ENCODE measurements at regions not wholly inside any gene's neighbourhood (a gene's known extent, or its start where the extent isn't known, plus 50 kb on each side); places are given as distances from the start of the nearest gene placed in this dataset.

GRCh38 chr10:2898509-2898860 is 168.9 kb upstream of the PFKP start:
- no peak overlapping the region for H3K23ac ChIP-seq (ENCODE audit: insufficient read length, low read depth, low read length)
- no peak overlapping the region for H3K9ac ChIP-seq (ENCODE audit: extremely low read depth, insufficient read length, low read length)
- no peak overlapping the region for H3K56ac ChIP-seq (ENCODE audit: insufficient read length, low read depth, low read length)
- no peaks in the 10 kb centered on the region for H3K79me2 ChIP-seq (ENCODE audit: insufficient read depth, low read length)
- H4K8ac ChIP-seq (replicated peaks; ENCODE audit: insufficient read length, low read depth, low read length), result no peak overlapping the region
- TF ChIP-seq CTCF (conservative IDR thresholded peaks at IDR 0.05), result no peak
- H2AFZ ChIP-seq (ENCODE audit: low read length), result no peak overlapping the region
- H2BK20ac ChIP-seq (ENCODE audit: low read depth, low read length, poor library complexity, severe bottlenecking), result no peak overlapping the region
- H3K79me1 ChIP-seq (ENCODE audit: insufficient read depth, low read depth, low read length, poor library complexity, severe bottlenecking), result no peaks in the 10 kb centered on the region
- DNase-seq, result no peak
- H3K9me3 Mint-ChIP-seq, result no peaks in the 10 kb centered on the region
- H3K27me3 Mint-ChIP-seq (ENCODE audit: low read depth), result peaks cover 2% of the 10 kb centered on the region; the same call in 1 of the 2 replicates
- H3K14ac ChIP-seq (ENCODE audit: insufficient read depth, low read length), result no peak overlapping the region
- H3K18ac ChIP-seq (ENCODE audit: insufficient read length, low read depth, low read length), result no peak overlapping the region
- H3K27ac ChIP-seq (ENCODE audit: insufficient read length, low read depth, low read length), result no peak overlapping the region
- H3K27ac Mint-ChIP-seq, result no peak overlapping the region
- no peak overlapping the region for H2BK5ac ChIP-seq (ENCODE audit: insufficient read length, low read length)
- H4K5ac ChIP-seq (ENCODE audit: insufficient read length, low read depth, low read length), result no peak overlapping the region
- H4K91ac ChIP-seq (ENCODE audit: insufficient read length, low read depth, low read length), result no peak overlapping the region
- no peak overlapping the region for H3K4ac ChIP-seq (ENCODE audit: low read depth, low read length)
- H3K9me3 ChIP-seq (ENCODE audit: control insufficient read depth, low read depth, low read length), result no peaks in the 10 kb centered on the region
- H4K20me1 ChIP-seq (ENCODE audit: control insufficient read depth, insufficient read depth, insufficient read length), result no peaks in the 10 kb centered on the region
- H3K27me3 ChIP-seq (ENCODE audit: insufficient read depth, low read length), result no peaks in the 10 kb centered on the region
- no peak overlapping the region for H2BK15ac ChIP-seq (ENCODE audit: low read depth, low read length)
- no peaks in the 10 kb centered on the region for H3K36me3 Mint-ChIP-seq (ENCODE audit: insufficient read depth in 1 of 3, low read depth in 3 of 3)
- no peak overlapping the region for H2BK120ac ChIP-seq (ENCODE audit: low read depth, low read length, poor library complexity, severe bottlenecking)
- no peaks in the 10 kb centered on the region for H3K4me1 ChIP-seq (ENCODE audit: insufficient read depth, low read length)
- no peak overlapping the region for H2AK5ac ChIP-seq (ENCODE audit: insufficient read length, low read length)
- WGBS (ENCODE audit: extremely low coverage, insufficient read length, low lambda C conversion rate), result no CpG with 5 or more reads among the region's 6 CpGs
- H3T11ph ChIP-seq (ENCODE audit: low read length), result no peak overlapping the region
- H3K4me3 Mint-ChIP-seq, result no peak overlapping the region
- no peak overlapping the region for H2BK12ac ChIP-seq (ENCODE audit: insufficient read length, low read depth, low read length)
- no peaks in the 10 kb centered on the region for H3K23me2 ChIP-seq (ENCODE audit: insufficient read length, low read depth, low read length, poor library complexity, severe bottlenecking)
- H3K4me2 ChIP-seq (ENCODE audit: insufficient read depth, insufficient read length, low read length), result no peak overlapping the region
- H3K4me1 Mint-ChIP-seq, result peaks cover 6 to 13% of the 10 kb centered on the region in 2 experiments
